ENCODE measurements at regions not wholly inside any gene's neighbourhood (a gene's known extent, or its start where the extent isn't known, plus 50 kb on each side); places are given as distances from the start of the nearest gene placed in this dataset.

DNA sequence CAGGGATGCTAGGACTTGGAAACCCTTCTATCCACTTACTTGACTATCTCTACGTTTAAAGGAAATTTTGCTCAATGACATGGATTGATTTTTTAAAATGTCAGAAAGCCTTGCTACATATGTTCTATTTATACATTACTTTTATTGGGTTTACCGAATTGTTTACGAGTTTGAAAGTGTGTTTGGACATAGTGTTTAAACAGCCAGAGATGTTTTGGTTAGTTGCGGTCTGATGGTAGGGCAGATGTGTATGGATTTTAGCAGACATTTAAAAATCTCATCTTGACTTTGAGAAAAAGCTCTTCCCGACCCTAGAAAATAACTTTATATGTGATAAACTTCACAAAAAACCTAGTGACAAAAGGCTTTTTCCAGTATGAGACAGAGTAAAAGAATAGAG is 513.7 kb downstream of the PLA2G4A start:
- H3K27me3 ChIP-seq = no peaks in the 10 kb centered on the region
- H3K9me3 ChIP-seq = no peaks in the 10 kb centered on the region
- 63% methylated on average over 5 of the region's 5 CpGs for WGBS (ENCODE audit: insufficient coverage, low coverage, low lambda C conversion rate, missing lambda C conversion rate)
- intact Hi-C loops (cut with DNase I) = no loop called here
- no peak for ATAC-seq
- H3K27ac ChIP-seq = no peak overlapping the region
- H3K4me1 ChIP-seq = no peaks in the 10 kb centered on the region
- TF ChIP-seq, protein P1, sequence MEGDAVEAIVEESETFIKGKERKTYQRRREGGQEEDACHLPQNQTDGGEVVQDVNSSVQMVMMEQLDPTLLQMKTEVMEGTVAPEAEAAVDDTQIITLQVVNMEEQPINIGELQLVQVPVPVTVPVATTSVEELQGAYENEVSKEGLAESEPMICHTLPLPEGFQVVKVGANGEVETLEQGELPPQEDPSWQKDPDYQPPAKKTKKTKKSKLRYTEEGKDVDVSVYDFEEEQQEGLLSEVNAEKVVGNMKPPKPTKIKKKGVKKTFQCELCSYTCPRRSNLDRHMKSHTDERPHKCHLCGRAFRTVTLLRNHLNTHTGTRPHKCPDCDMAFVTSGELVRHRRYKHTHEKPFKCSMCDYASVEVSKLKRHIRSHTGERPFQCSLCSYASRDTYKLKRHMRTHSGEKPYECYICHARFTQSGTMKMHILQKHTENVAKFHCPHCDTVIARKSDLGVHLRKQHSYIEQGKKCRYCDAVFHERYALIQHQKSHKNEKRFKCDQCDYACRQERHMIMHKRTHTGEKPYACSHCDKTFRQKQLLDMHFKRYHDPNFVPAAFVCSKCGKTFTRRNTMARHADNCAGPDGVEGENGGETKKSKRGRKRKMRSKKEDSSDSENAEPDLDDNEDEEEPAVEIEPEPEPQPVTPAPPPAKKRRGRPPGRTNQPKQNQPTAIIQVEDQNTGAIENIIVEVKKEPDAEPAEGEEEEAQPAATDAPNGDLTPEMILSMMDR (IDR thresholded peaks at IDR 0.05) = no peak
- no peak for TF ChIP-seq POLR2A (IDR thresholded peaks at IDR 0.05)
- no peak overlapping the region for H3K4me3 ChIP-seq
- no peaks in the 10 kb centered on the region for H3K36me3 ChIP-seq
- DNase-seq = no peak

DNA sequence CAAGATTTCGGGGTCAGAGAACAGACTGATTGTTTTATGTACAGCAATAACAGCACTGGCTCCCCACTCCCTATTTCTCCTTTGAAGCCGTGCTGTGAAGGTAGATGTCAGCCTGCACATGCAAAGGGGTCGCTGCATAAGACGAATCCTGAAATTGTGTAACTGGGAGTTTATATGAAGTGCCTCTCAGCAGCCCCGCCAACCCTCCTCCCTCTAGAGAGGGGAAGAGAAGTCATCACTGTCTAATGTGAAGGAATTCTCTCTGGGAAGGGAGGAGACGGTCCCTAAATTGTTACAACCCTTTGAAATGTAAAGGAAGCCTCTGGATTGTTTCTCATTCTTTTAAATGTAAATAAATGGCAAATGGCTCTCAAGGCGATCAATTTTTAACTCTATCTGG is 545.3 kb downstream of the PLA2G4A start:
- ATAC-seq (no peak), DNase-seq (no peak)
- no peaks in the 10 kb centered on the region for H3K4me1 ChIP-seq
- no peak overlapping the region for H3K27ac ChIP-seq
- TF ChIP-seq, protein P1 (IDR thresholded peaks at IDR 0.05) = no peak
- TF ChIP-seq POLR2A (IDR thresholded peaks at IDR 0.05) = no peak
- WGBS (ENCODE audit: insufficient coverage, low coverage, low lambda C conversion rate, missing lambda C conversion rate) = 32% methylated on average over 6 of the region's 7 CpGs
- H3K36me3 ChIP-seq = no peaks in the 10 kb centered on the region
- H3K27me3 ChIP-seq = no peaks in the 10 kb centered on the region
- intact Hi-C loops (cut with DNase I) = no loop called here
- no peak overlapping the region for H3K4me3 ChIP-seq
- no peaks in the 10 kb centered on the region for H3K9me3 ChIP-seq

DNA sequence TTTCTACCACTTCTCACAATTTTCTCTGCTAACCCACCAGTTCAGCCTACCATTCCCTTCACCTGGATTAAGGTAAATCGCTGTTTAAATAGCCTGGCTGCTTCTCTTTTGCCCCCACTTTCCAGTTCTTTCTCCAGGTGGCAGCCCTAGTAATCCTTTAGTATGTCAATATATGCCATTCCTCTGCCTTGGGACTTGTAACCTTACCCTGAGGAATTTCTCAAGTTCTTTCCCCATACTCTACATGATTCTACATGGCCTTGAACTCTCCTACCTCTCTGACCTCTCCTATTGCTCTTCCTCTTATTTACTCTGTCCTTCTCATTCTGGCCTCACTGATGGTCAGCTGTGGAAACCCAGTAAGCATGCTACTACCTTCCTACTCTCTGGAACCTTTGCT is 546.0 kb downstream of the PLA2G4A start:
- no peak overlapping the region for H3K27ac ChIP-seq

DNA sequence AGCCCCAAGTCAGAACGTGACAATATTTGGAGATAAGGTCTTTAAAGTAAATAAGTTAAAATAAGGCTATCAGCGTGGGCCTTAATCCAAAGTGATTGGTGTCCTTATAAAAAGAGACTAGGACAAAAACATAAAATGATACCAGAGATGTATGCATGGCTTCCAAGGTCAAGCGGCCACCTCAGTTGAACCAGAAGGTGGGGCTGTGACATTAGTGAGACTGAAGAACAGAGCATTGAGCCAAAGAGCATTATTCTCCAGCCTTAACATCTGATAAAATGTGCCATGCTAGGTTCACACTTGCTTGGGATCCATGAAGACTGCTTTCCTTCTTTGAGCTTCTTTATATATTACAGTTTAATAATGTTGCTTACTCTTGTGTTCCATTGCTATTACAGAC is 554.6 kb downstream of the PLA2G4A start:
- Histone ChIP-seq H3K4me1 (no peaks in the 10 kb centered on the region), H3K27me3 (no peaks in the 10 kb centered on the region), H3K36me3 (no peaks in the 10 kb centered on the region), H3K4me3 (no peak overlapping the region), H3K9me3 (no peaks in the 10 kb centered on the region), H3K27ac (no peak overlapping the region)
- DNase-seq (no peak), ATAC-seq (no peak)
- WGBS (ENCODE audit: insufficient coverage, low coverage, low lambda C conversion rate, missing lambda C conversion rate) = 42% methylated on average over 3 of the region's 3 CpGs
- TF ChIP-seq, protein P1 (IDR thresholded peaks at IDR 0.05) = no peak
- no peak for TF ChIP-seq POLR2A (IDR thresholded peaks at IDR 0.05)
- intact Hi-C loops (cut with DNase I) = no loop called here

More for the DNA sequence above, 546.0 kb downstream of the PLA2G4A start:
- Histone ChIP-seq H3K4me1 (no peaks in the 10 kb centered on the region), H3K9me3 (no peaks in the 10 kb centered on the region), H3K36me3 (no peaks in the 10 kb centered on the region), H3K27me3 (no peaks in the 10 kb centered on the region), H3K4me3 (no peak overlapping the region)
- 50% methylated on average over 1 of the region's 1 CpG for WGBS (ENCODE audit: insufficient coverage, low coverage, low lambda C conversion rate, missing lambda C conversion rate)
- TF ChIP-seq POLR2A (IDR thresholded peaks at IDR 0.05) = no peak
- TF ChIP-seq, protein P1 (IDR thresholded peaks at IDR 0.05) = no peak
- no peak for DNase-seq
- no peak for ATAC-seq
- intact Hi-C loops (cut with DNase I) = no loop called here

DNA sequence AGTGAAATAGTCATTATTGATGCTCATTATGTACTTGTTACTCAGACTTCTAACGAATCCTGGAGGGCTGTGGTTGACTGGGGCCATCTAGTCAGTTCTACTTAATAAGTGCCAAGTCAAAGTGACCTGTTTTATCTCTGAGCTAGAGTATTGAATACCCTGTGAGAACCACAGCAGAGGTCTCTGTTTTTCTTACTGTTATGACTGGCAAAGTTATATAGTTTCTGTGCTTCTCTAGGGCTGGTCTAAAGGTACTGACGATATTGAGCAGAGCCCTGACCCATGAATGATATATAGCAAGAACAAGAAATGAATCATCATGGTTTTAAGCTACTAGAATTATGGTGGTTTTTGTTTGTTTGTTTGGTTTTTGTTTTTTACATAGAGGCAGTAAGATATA is 555.8 kb downstream of the PLA2G4A start:
- TF ChIP-seq, protein P1 (IDR thresholded peaks at IDR 0.05) = no peak
- TF ChIP-seq POLR2A (IDR thresholded peaks at IDR 0.05) = no peak

More for the DNA sequence above, 555.8 kb downstream of the PLA2G4A start:
- ATAC-seq = no peak
- H3K9me3 ChIP-seq = no peaks in the 10 kb centered on the region
- intact Hi-C loops (cut with DNase I) = no loop called here
- no peak for DNase-seq
- WGBS (ENCODE audit: insufficient coverage, low coverage, low lambda C conversion rate, missing lambda C conversion rate) = 26% methylated on average over 2 of the region's 2 CpGs
- no peak overlapping the region for H3K27ac ChIP-seq
- no peaks in the 10 kb centered on the region for H3K36me3 ChIP-seq
- no peaks in the 10 kb centered on the region for H3K4me1 ChIP-seq
- no peak overlapping the region for H3K4me3 ChIP-seq
- H3K27me3 ChIP-seq = no peaks in the 10 kb centered on the region

Measured in right lobe of liver (tissue), 6 donors.